HG03025 (cell line): ENCODE measurements at regions not wholly inside any gene's neighbourhood (a gene's known extent, or its start where the extent isn't known, plus 50 kb on each side); places are given as distances from the start of the nearest gene placed in this dataset.
"Not testable (repeated sequence)": the region's sequence is repeated elsewhere in the genome, so short reads cannot be mapped to it uniquely, and the experiment has no call there.

Experiments used
- ATAC-seq: cut with Tn5 transposase; IDR thresholded peaks from one replicate; pipeline ENCODE4 v1.9.1; 2021; ENCODE audit warnings: mild to moderate bottlenecking, moderate library complexity; ENCODE audit not compliant: unreplicated experiment, low FRiP score

GRCh38 chr7:85396676-85397075, 209.8 kb upstream of the SEMA3D start:
- ATAC-seq, result no peak

- no peak for ATAC-seq
Measured at GRCh38 chr7:85392789-85393188, 205.9 kb upstream of the SEMA3D start.

- ATAC-seq, result no peak
Measured at GRCh38 chr7:85392326-85392725, 205.5 kb upstream of the SEMA3D start.

- no peak for ATAC-seq
Measured at GRCh38 chr7:85386460-85386859, 199.6 kb upstream of the SEMA3D start.

- ATAC-seq, result no peak
Measured at GRCh38 chr7:85384392-85384791, 197.5 kb upstream of the SEMA3D start.

- no peak for ATAC-seq
Measured at GRCh38 chr7:85381212-85381611, 194.4 kb upstream of the SEMA3D start.

GRCh38 chr7:85376589-85376988, 189.7 kb upstream of the SEMA3D start:
- ATAC-seq, result no peak

GRCh38 chr7:85356916-85357315, 170.1 kb upstream of the SEMA3D start:
- no peak for ATAC-seq

GRCh38 chr7:85343484-85343883, 156.6 kb upstream of the SEMA3D start:
- no peak for ATAC-seq

GRCh38 chr7:85342781-85343180, 155.9 kb upstream of the SEMA3D start:
- ATAC-seq, result no peak

GRCh38 chr7:85341973-85342372, 155.1 kb upstream of the SEMA3D start:
- ATAC-seq, result no peak

GRCh38 chr7:85341121-85341520, 154.3 kb upstream of the SEMA3D start:
- ATAC-seq, result no peak

- no peak for ATAC-seq
Measured at GRCh38 chr7:85336086-85336485, 149.2 kb upstream of the SEMA3D start.

GRCh38 chr7:85335113-85335512, 148.3 kb upstream of the SEMA3D start:
- ATAC-seq, result not testable (repeated sequence)

GRCh38 chr7:85328456-85328998, 141.7 kb upstream of the SEMA3D start:
- ATAC-seq, result no peak

GRCh38 chr7:85324145-85324799, 137.4 kb upstream of the SEMA3D start:
- ATAC-seq, result no peak

- no peak for ATAC-seq
Measured at GRCh38 chr7:85322252-85322651, 135.4 kb upstream of the SEMA3D start.

GRCh38 chr7:85320699-85321476, 134.0 kb upstream of the SEMA3D start:
- ATAC-seq, result no peak

- no peak for ATAC-seq
Measured at GRCh38 chr7:85316489-85316888, 129.6 kb upstream of the SEMA3D start.

GRCh38 chr7:85310301-85310700, 123.4 kb upstream of the SEMA3D start:
- no peak for ATAC-seq

GRCh38 chr7:85306115-85306514, 119.3 kb upstream of the SEMA3D start:
- no peak for ATAC-seq

- no peak for ATAC-seq
Measured at GRCh38 chr7:85294176-85294575, 107.3 kb upstream of the SEMA3D start.
